Sigmoid colon (tissue), 6 donors: ENCODE measurements at regions not wholly inside any gene's neighbourhood (a gene's known extent, or its start where the extent isn't known, plus 50 kb on each side); places are given as distances from the start of the nearest gene placed in this dataset.

Source experiments
- DNase-seq: peaks from one replicate; pipeline ENCODE4 v3.0.0-alpha.2; 2019
- H3K27ac ChIP-seq, 4 donors: fragments of 200-600 bp; sonication (generic); one replicate each; pipeline ENCODE4 v1.5.1; 2016 to 2019; ENCODE audit warnings: mild to moderate bottlenecking in 1 of 4
- H3K27me3 ChIP-seq, 3 donors: fragments of 200-600 bp; sonication (generic); one replicate each; pipeline ENCODE4 v1.5.1; 2019; ENCODE audit warnings: mild to moderate bottlenecking in 1 of 3
- H3K36me3 ChIP-seq, 4 donors: fragments of 200-600 bp; sonication (generic); one replicate each; pipeline ENCODE4 v1.5.1; 2016 to 2019
- H3K4me1 ChIP-seq, 4 donors: fragments of 200-600 bp; sonication (generic); one replicate each; pipeline ENCODE4 v1.5.1; 2017 to 2019
- H3K4me3 ChIP-seq, 4 donors: fragments of 200-600 bp; sonication (generic); one replicate each; pipeline ENCODE4 v1.5.1; 2017 to 2019; ENCODE audit warnings: mild to moderate bottlenecking in 2 of 4, moderate library complexity in 1 of 4
- H3K9me3 ChIP-seq, 4 donors: fragments of 200-600 bp in 3 of 4; sonication (generic) in 3 of 4; one replicate each; pipeline versions ENCODE4 v1.5.1 to v1.6.1; 2013 to 2019
- CTCF ChIP-seq, 4 experiments: fragments of 450-650 bp in 3 of 4; fragments of 200-600 bp in 1 of 4; IDR thresholded peaks; one replicate each; pipeline ENCODE4 v1.5.1; 2016 to 2019; ENCODE audit warnings: antibody characterized with exemption in 4 of 4, mild to moderate bottlenecking in 3 of 4, moderate library complexity in 2 of 4
- EP300 ChIP-seq, 4 donors: sonication (generic); formaldehyde crosslinking; IDR thresholded peaks; one replicate each; pipeline ENCODE4 v1.6.1; 2017; ENCODE audit warnings: antibody characterized with exemption in 4 of 4
- POLR2A ChIP-seq, 2 donors: fragments of 450-650 bp; IDR thresholded peaks; one replicate each; pipeline ENCODE4 v1.6.1; 2016; ENCODE audit warnings: antibody characterized with exemption in 2 of 2, mild to moderate bottlenecking in 2 of 2, moderate library complexity in 2 of 2
- POLR2AphosphoS5 ChIP-seq, 4 donors: sonication (generic); formaldehyde crosslinking; IDR thresholded peaks; one replicate each; pipeline ENCODE4 v1.6.1; 2017; ENCODE audit warnings: antibody characterized with exemption in 4 of 4
- WGBS, 2 donors: extraction: QIAGEN DNeasy Blood & Tissue Kit; methylation state at CpG; one replicate each; pipeline ENCODE4 v1.1.7; 2013; 5-methylcytosine and 5-hydroxymethylcytosine counted together
- intact Hi-C: fragments of 100-400 bp; cut with DNase I; formaldehyde crosslinking; loops from one replicate; pipeline ENCODE4 v1.15.1; 2023
- donor health status: healthy with polysubstance abuse.
- donor health status: healthy.

GRCh38 chr4:56127716-56128115, 179.0 kb downstream of the CEP135 start:
- TF ChIP-seq POLR2A (IDR thresholded peaks at IDR 0.05) (no peak), CTCF (IDR thresholded peaks at IDR 0.05) (no peak), POLR2AphosphoS5 (IDR thresholded peaks at IDR 0.05) (no peak), EP300 (IDR thresholded peaks at IDR 0.05) (no peak)
- no peak overlapping the region for H3K27ac ChIP-seq
- no peaks in the 10 kb centered on the region for H3K27me3 ChIP-seq
- WGBS, 2 donors = 86 to 89% methylated on average over 3 of the region's 3 CpGs
- no peak for DNase-seq
- H3K4me1 ChIP-seq = no peaks in the 10 kb centered on the region
- no peak overlapping the region for H3K4me3 ChIP-seq
- intact Hi-C loops = no loop called here
- no peaks in the 10 kb centered on the region for H3K9me3 ChIP-seq
- no peaks in the 10 kb centered on the region for H3K36me3 ChIP-seq

GRCh38 chr4:56123547-56123946, 174.8 kb downstream of the CEP135 start:
- 68 to 74% methylated on average over 1 of the region's 1 CpG for WGBS, 2 donors
- intact Hi-C loops = no loop called here
- no peaks in the 10 kb centered on the region for H3K4me1 ChIP-seq
- no peaks in the 10 kb centered on the region for H3K9me3 ChIP-seq
- H3K27me3 ChIP-seq = no peaks in the 10 kb centered on the region
- H3K27ac ChIP-seq = no peak overlapping the region
- H3K4me3 ChIP-seq = no peak overlapping the region
- no peak for TF ChIP-seq EP300 (IDR thresholded peaks at IDR 0.05)
- TF ChIP-seq CTCF (IDR thresholded peaks at IDR 0.05) = no peak
- TF ChIP-seq POLR2AphosphoS5 (IDR thresholded peaks at IDR 0.05) = no peak
- no peak for TF ChIP-seq POLR2A (IDR thresholded peaks at IDR 0.05)
- DNase-seq = no peak
- H3K36me3 ChIP-seq = no peaks in the 10 kb centered on the region

- Histone ChIP-seq H3K36me3 (no peaks in the 10 kb centered on the region), H3K4me1 (no peaks in the 10 kb centered on the region), H3K27ac (no peak overlapping the region), H3K27me3 (no peaks in the 10 kb centered on the region), H3K9me3 (no peaks in the 10 kb centered on the region), H3K4me3 (no peak overlapping the region)
- WGBS, 2 donors = 72 to 81% methylated on average over 3 of the region's 3 CpGs
- intact Hi-C loops = no loop called here
- no peak for DNase-seq
- TF ChIP-seq POLR2AphosphoS5 (IDR thresholded peaks at IDR 0.05) (no peak), POLR2A (IDR thresholded peaks at IDR 0.05) (no peak), EP300 (IDR thresholded peaks at IDR 0.05) (no peak), CTCF (IDR thresholded peaks at IDR 0.05) (no peak)
These were observed 174.3 kb downstream of the CEP135 start for GRCh38 chr4:56123051-56123450.

GRCh38 chr4:56118845-56119244, 170.1 kb downstream of the CEP135 start:
- intact Hi-C loops = no loop called here
- Histone ChIP-seq H3K27me3 (no peaks in the 10 kb centered on the region), H3K9me3 (no peaks in the 10 kb centered on the region), H3K27ac (no peak overlapping the region), H3K36me3 (no peaks in the 10 kb centered on the region), H3K4me1 (no peaks in the 10 kb centered on the region), H3K4me3 (no peak overlapping the region)
- TF ChIP-seq EP300 (IDR thresholded peaks at IDR 0.05) (no peak), POLR2A (IDR thresholded peaks at IDR 0.05) (no peak), CTCF (IDR thresholded peaks at IDR 0.05) (no peak), POLR2AphosphoS5 (IDR thresholded peaks at IDR 0.05) (no peak)
- no peak for DNase-seq
- 21 to 54% methylated on average over 2 of the region's 2 CpGs for WGBS, 2 donors

GRCh38 chr4:56118055-56118454, 169.3 kb downstream of the CEP135 start:
- Histone ChIP-seq H3K9me3 (no peaks in the 10 kb centered on the region), H3K4me1 (no peaks in the 10 kb centered on the region), H3K36me3 (no peaks in the 10 kb centered on the region), H3K4me3 (no peak overlapping the region), H3K27ac (no peak overlapping the region), H3K27me3 (no peaks in the 10 kb centered on the region)
- no peak for TF ChIP-seq POLR2AphosphoS5 (IDR thresholded peaks at IDR 0.05)
- no peak for TF ChIP-seq CTCF (IDR thresholded peaks at IDR 0.05)
- TF ChIP-seq EP300 (IDR thresholded peaks at IDR 0.05) = no peak
- TF ChIP-seq POLR2A (IDR thresholded peaks at IDR 0.05) = no peak
- no peak for DNase-seq
- 86 to 89% methylated on average over 5 of the region's 5 CpGs for WGBS, 2 donors
- intact Hi-C loops = no loop called here
